Prostate gland (tissue), 2 donors: ENCODE measurements at regions not wholly inside any gene's neighbourhood (a gene's known extent, or its start where the extent isn't known, plus 50 kb on each side); places are given as distances from the start of the nearest gene placed in this dataset.

ENCODE experiments used
- CTCF ChIP-seq, 4 experiments: fragments of 200-600 bp in 2 of 4; fragments of 450-650 bp in 2 of 4; sonication (generic) in 2 of 4; IDR thresholded peaks; 1 replicate in 3 of 4; 2 replicates in 1 of 4; pipeline ENCODE4 v1.5.1; 2016 to 2019; ENCODE audit warnings: antibody characterized with exemption in 4 of 4, mild to moderate bottlenecking in 2 of 4, moderate library complexity in 2 of 4
- POLR2A ChIP-seq: fragments of 450-650 bp; IDR thresholded peaks from one replicate; pipeline ENCODE4 v1.6.1; 2016; ENCODE audit warnings: antibody characterized with exemption, mild to moderate bottlenecking
- POLR2AphosphoS5 ChIP-seq: sonication (generic); formaldehyde crosslinking; IDR thresholded peaks from one replicate; pipeline ENCODE4 v1.6.1; 2017; ENCODE audit warnings: antibody characterized with exemption

GRCh38 chr12:66032739-66033138, 97.8 kb downstream of the LLPH start:
- no peak for TF ChIP-seq POLR2A
- TF ChIP-seq CTCF (IDR thresholded peaks at IDR 0.05) = no peak
- no peak for TF ChIP-seq POLR2AphosphoS5
